GM19468 (cell line): ENCODE measurements at regions not wholly inside any gene's neighbourhood (a gene's known extent, or its start where the extent isn't known, plus 50 kb on each side); places are given as distances from the start of the nearest gene placed in this dataset.

Experiments
- ATAC-seq: cut with Tn5 transposase; IDR thresholded peaks from one replicate; pipeline ENCODE4 v1.9.1; 2021; ENCODE audit warnings: mild to moderate bottlenecking, moderate library complexity, moderate number of reproducible peaks; ENCODE audit not compliant: unreplicated experiment; ENCODE audit errors: extremely low read depth

GRCh38 chr1:173417563-173417962, 59.6 kb upstream of the PRDX6 start:
- no peak for ATAC-seq

GRCh38 chr1:173418107-173418985, 58.8 kb upstream of the PRDX6 start:
- no peak for ATAC-seq

- no peak for ATAC-seq
Observed at GRCh38 chr1:173420330-173420806, 56.8 kb upstream of the PRDX6 start.

GRCh38 chr1:173421286-173421685, 55.8 kb upstream of the PRDX6 start:
- no peak for ATAC-seq

- ATAC-seq, result no peak
Observed at GRCh38 chr1:173421789-173422188, 55.3 kb upstream of the PRDX6 start.

GRCh38 chr1:173422456-173422976, 54.6 kb upstream of the PRDX6 start:
- ATAC-seq, result no peak

- ATAC-seq, result no peak
Observed at GRCh38 chr1:173423291-173423690, 53.8 kb upstream of the PRDX6 start.

GRCh38 chr1:173424143-173424542, 53.0 kb upstream of the PRDX6 start:
- no peak for ATAC-seq

GRCh38 chr1:173424782-173425407, 52.2 kb upstream of the PRDX6 start:
- ATAC-seq, result no peak

GRCh38 chr1:173426057-173426456, 51.1 kb upstream of the PRDX6 start:
- ATAC-seq, result no peak

GRCh38 chr1:173427146-173428054, 49.7 kb upstream of the PRDX6 start:
- ATAC-seq, result no peak
